Brain pericyte (primary cell): ENCODE measurements at regions not wholly inside any gene's neighbourhood (a gene's known extent, or its start where the extent isn't known, plus 50 kb on each side); places are given as distances from the start of the nearest gene placed in this dataset.

Experiments used
- DNase-seq: peaks from one replicate; pipeline ENCODE4 v3.0.0-alpha.2; 2012; ENCODE audit warnings: low read depth, low spot score

DNA sequence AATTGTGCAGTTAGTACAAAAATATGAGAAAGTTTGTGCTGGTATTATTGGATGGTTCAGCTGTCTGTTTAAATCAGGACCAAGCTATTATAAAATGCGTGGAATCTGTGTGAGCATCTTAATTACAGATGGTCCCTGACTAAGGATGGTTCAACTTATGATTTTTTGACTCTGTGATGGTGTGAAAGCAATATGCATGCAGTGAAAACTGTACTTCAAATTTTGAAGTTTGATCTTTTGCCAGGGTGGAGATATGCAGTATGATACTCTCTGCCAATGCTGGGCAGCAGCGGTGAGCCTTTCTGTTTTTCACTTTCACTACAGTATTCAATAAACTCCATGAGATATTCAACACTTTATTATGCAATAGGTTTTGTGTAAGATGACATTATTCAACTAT, 189.3 kb downstream of the CHST1 start:
- DNase-seq = no peak

GRCh38 chr11:45475173-45475572, 189.0 kb upstream of the SYT13 start:
- no peak for DNase-seq

DNA sequence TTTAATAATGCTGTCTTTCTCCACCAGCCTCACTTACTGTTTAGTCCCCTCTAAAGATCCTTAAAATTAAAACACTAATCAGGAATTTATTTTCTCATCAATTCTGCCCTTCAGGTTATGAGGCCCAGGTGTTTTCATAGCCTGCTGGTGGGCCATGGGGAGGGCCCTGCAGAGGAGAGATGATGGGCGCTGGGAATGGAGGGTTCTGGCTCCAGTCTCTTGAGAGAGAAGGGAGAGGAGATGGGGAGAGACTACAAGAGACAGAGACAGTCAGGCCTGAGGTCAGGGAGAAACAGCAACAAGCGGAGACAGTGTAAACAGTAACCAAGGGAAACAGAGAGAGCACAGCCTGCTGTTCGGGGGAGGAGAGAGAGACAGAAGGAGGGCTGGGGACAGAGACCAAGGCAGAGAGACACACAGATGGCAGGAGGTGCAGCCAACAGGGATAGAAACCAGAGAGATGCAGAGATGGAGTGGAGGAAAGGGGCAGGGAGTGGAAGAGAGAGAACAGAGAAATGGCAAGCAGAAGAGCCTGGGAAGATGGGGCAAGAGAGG, 187.3 kb upstream of the SYT13 start:
- DNase-seq = no peak

- DNase-seq = no peak
Measured at GRCh38 chr11:45472716-45473317, 186.7 kb upstream of the SYT13 start.

DNA sequence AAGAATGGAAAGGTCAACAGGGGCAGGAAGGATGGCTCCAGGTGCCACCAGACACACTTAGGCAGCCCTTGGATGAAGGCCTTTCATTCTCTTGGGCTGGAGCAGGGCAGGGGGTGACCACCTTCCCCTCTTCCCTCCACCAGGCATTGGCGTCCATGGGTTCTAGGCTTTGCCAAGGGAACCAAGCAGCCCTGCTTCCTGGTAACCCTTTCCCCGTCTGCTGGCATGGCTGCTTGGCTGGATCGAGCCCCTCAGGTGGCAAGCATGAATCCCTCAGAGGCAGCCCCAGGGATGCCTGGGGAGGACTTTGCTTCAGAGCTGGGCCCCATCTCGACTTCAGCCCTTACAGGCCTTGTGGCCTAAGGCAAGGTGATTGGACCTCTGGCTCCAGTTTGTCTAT, 185.1 kb upstream of the SYT13 start:
- no peak for DNase-seq

DNA sequence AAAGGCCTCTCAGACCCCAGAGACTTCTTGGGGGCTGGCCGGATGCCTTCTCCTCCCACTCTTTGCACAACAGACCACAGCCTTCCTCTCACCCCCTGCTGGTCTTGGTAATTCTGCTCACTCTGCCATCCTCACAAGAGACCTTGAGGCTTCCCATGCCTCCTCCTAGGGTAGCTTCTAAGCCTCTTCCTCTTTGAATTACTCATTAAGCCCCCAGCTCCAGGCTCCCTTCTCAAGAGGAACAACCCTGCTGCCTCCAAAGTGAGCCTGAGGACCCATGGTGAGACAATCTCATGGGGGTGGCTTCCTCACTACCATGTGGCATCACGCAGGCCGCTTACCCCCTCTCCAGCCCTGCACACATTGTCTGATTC, 184.6 kb upstream of the SYT13 start:
- no peak for DNase-seq

DNA sequence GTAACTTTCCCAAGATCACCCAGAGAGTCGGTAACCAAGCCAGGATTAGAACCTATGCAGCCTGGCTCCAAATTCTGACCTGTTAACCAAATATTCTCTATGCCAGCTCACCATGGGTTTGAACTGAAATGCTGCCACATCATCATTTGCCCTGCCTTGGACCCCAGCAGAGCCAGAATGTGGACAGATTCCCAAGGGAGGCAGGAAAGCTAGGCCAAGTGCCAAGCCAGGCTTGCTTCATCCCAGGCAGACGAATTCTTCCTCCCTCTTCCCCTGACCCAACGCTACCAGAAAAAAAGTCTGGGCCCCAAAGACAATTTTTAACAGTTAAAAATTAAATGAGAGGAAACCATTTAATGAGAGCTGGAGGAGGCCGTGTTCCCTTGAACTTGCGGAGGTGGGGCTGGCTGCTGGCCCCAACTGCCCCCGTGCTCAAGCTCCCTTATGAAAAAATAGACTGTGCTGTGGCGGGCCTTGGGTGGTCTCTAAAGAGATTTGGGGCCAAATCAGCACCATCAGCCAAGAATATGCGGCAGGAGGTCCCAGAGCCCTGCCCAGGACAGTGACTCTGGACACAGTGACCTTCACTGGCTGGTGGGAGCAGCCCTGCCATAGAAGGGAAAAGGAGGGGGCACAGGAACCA, 184.1 kb upstream of the SYT13 start:
- no peak for DNase-seq

GRCh38 chr11:45468267-45468856, 182.2 kb upstream of the SYT13 start:
- no peak for DNase-seq

DNA sequence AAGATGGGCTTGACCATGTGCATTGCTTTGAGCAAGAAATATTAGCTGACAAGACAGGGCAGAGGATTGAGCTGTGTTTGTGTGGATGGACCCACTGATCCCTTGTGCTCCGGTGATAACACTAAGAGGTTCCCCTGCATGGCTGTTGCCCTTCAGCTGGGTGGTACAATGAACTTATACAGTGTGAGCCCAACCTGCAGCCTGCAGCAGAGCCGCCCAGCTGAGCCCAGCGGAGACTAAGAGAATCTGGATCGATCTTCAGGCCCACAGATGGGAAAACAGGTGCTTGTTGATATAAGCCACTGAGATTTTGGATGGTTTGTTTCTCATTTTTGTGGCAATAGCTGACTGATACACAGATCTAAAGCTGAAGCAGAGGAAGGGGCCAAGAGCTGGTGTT, 177.4 kb upstream of the SYT13 start:
- no peak for DNase-seq

DNA sequence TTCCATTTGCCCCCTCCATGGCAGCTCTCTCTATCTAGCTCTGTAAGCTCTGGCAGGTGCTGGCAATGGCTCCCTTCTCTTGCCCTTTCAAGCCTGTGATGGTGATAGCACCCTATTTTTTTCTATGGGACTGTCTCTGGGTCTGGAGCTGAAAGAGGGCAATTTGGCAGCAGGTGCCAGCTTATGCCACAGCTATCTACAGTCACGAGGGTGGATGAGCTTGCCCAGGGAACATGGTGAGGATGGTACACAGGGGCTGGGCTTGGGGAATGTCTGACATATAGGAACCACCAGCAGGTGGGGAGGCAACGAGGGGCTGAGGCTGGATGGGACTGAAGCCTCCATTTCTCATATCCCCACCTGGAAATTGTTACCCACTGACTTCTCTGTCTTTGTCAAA, 175.4 kb upstream of the SYT13 start:
- DNase-seq = no peak

- DNase-seq = no peak
Measured at GRCh38 chr11:45459491-45459890, 173.3 kb upstream of the SYT13 start.

GRCh38 chr11:45458269-45458668, 172.1 kb upstream of the SYT13 start:
- no peak for DNase-seq

- DNase-seq = no peak
Measured at GRCh38 chr11:45457649-45458048, 171.5 kb upstream of the SYT13 start.

DNA sequence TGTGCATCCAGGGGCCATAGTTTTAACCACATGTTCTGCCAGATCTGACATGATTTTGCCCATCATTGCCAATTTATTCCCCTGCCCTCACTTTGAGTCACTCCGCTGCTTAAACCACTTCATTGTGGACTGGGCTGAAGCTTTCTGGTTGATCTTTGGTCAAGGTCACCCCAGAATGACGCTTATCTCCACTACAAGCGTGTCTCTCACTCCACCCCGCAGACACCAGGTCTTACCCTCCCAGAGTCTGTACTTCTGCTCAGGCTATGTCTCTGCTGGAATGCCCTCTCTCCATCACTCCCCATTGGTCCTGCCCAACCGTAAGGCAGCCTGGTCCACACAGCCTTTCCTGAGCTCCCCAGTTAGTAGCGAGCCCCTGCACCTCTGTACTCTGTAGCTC, 170.5 kb upstream of the SYT13 start:
- DNase-seq = no peak

DNA sequence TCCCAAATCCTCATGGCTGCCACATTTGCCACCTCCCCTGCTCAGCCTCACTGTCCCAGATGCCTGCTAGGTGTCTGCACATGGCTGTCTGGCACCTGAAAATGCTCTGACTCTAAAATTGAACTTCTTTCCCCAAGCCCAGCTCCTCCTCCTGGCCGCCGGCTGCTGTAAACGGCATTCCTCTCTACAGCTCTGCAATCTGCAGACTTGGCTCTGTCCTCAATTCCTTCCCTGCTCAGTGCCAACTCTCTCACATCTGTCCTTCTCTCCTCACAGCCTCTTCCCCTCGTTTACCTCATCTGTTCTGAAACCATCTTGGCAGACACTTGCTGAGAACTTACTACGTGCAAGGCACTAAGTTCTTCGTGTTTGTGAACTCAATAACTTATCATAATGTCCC, 169.4 kb upstream of the SYT13 start:
- DNase-seq = no peak

DNA sequence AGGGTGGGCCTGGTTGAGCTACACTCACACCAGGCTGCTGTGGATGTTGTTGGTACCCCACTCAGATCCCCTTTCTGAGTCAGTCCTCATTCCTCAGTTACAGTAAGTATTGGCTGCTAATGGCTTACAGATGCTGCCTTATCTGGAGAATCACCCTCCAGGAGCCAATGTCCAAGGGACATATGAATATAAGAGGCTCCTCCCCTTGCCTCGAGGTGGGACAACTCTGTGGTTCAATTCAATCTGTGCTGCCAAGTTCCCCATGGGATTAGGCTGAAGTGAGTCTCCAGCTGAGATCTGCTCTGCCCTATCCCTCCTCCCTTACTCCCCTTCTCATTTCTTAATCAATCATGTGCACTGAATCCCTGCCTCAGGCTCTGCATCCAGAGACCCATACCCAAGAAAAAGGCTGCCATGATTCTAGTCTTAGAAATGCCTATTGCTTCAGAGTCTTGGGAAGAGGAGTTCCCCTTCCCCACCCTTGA, 168.8 kb upstream of the SYT13 start:
- no peak for DNase-seq

DNA sequence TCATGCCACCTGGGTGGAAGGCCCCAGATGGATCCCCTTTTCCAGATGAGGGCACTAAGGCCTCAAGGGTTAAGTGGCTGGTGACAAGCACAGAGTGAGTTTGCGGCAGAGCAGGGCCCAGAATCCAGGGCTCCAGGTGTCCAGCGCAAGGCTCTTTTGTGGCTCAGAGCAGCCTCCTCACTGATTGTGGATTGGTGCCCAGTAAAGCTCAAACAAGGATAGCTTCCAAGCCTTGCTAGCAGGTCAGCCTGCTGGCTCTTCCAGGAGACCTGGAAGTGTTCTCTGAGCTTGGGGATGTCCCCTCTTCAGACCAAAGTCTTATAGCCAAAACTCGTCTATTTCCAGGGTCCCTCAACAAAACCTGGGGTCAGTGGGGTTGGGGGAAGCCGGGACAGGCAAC, 167.6 kb upstream of the SYT13 start:
- DNase-seq = no peak

- DNase-seq = no peak
Measured at GRCh38 chr11:45451766-45452440, 165.8 kb upstream of the SYT13 start.

GRCh38 chr11:45450189-45450588, 164.0 kb upstream of the SYT13 start:
- DNase-seq = no peak

GRCh38 chr11:45449036-45449601, 163.0 kb upstream of the SYT13 start:
- no peak for DNase-seq

DNA sequence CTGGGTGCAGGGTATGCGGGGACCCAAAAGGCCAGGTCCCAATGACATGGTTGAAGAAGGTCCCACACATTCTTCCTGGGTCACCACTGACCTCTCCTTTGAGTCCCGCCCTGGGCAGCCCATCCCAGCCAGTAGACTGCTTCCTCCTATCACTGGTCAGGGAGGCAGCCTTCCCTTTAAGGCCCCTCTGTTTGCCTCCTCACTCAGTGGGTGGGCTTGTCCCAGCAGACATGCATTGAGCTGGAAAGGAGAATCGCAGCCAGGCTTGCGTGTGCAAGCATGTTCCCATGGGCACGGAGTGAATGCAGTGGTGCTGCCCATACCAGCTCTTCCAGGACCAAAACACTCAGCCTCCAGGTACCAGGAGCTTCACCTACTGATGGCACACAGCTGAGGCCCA, 162.4 kb upstream of the SYT13 start:
- no peak for DNase-seq

DNA sequence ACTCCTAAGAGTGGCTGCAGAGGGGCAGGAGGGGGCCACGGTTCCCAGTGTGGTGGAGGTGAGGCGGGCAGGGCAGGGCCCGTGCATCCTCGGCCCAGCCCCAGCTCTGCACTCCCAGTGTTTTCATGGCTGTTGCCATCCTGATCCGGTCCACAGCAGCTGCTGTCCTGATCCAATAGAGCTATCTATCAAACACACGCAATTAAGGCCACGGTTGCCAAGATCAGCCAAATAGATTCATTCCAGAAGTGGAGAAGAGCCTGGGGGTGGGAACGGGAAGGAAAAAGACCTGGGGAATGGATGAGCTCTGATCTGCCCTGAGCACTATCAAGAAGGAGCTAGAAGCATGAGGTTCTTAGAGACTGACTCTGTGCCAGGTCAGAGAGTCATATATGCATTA, 160.9 kb upstream of the SYT13 start:
- DNase-seq = no peak
